Vagina (tissue), 2 donors: ENCODE measurements at regions not wholly inside any gene's neighbourhood (a gene's known extent, or its start where the extent isn't known, plus 50 kb on each side); places are given as distances from the start of the nearest gene placed in this dataset.

Experiments
- DNase-seq, 2 donors: peaks; one replicate each; pipeline ENCODE4 v3.0.0-alpha.2; 2017; ENCODE audit errors: extremely low spot score in 2 of 2
- H3K27ac ChIP-seq: fragments of 200-600 bp; sonication (generic); one replicate; pipeline ENCODE4 v1.5.1; 2019
- H3K27me3 ChIP-seq: fragments of 200-600 bp; sonication (generic); one replicate; pipeline ENCODE4 v1.5.1; 2019
- H3K36me3 ChIP-seq, 2 donors: fragments of 200-600 bp; sonication (generic); one replicate each; pipeline ENCODE4 v1.5.1; 2017 to 2019
- H3K4me1 ChIP-seq: fragments of 200-600 bp; sonication (generic); one replicate; pipeline ENCODE4 v1.5.1; 2019
- H3K4me3 ChIP-seq, 2 donors: fragments of 200-600 bp; sonication (generic); 1 replicate in 1 of 2; 2 replicates in 1 of 2; pipeline ENCODE4 v1.5.1; 2016 to 2019
- H3K9me3 ChIP-seq: fragments of 200-600 bp; sonication (generic); one replicate; pipeline ENCODE4 v1.5.1; 2019
- CTCF ChIP-seq, 3 experiments: fragments of 450-650 bp in 2 of 3; fragments of 200-600 bp in 1 of 3; sonication (generic) in 1 of 3; IDR thresholded peaks; one replicate each; pipeline ENCODE4 v1.5.1; 2017 to 2019; ENCODE audit warnings: antibody characterized with exemption in 3 of 3, mild to moderate bottlenecking in 2 of 3, moderate library complexity in 2 of 3
- POLR2A ChIP-seq, 2 donors: fragments of 450-650 bp; IDR thresholded peaks; one replicate each; pipeline ENCODE4 v1.6.1; 2017; ENCODE audit warnings: antibody characterized with exemption in 2 of 2, mild to moderate bottlenecking in 2 of 2, moderate library complexity in 2 of 2
- POLR2AphosphoS5 ChIP-seq, 2 donors: sonication (generic); formaldehyde crosslinking; IDR thresholded peaks; one replicate each; pipeline ENCODE4 v1.9.0; 2017; ENCODE audit warnings: antibody characterized with exemption in 2 of 2, mild to moderate bottlenecking in 2 of 2, low read depth in 1 of 2; ENCODE audit not compliant: insufficient read depth in 1 of 2
- intact Hi-C: fragments of 100-400 bp; cut with DNase I; formaldehyde crosslinking; loops from one replicate; pipeline ENCODE4 v1.15.1; 2023

- TF ChIP-seq POLR2AphosphoS5 (IDR thresholded peaks at IDR 0.05; ENCODE audit: insufficient read depth in 1 of 2, low read depth in 1 of 2) (no peak), CTCF (IDR thresholded peaks at IDR 0.05) (no peak), POLR2A (IDR thresholded peaks at IDR 0.05) (no peak)
- DNase-seq: no peak
- intact Hi-C loops: no loop called here
Observed at GRCh38 chr4:22911285-22911684, 218.5 kb downstream of the GBA3 start.

GRCh38 chr4:22910200-22910599 lies 217.5 kb downstream of the GBA3 start:
- H3K4me1 ChIP-seq: no peaks in the 10 kb centered on the region
- H3K4me3 ChIP-seq: no peak overlapping the region
- no peak for DNase-seq
- no peak overlapping the region for H3K27ac ChIP-seq
- TF ChIP-seq CTCF (IDR thresholded peaks at IDR 0.05): no peak
- no peak for TF ChIP-seq POLR2AphosphoS5 (IDR thresholded peaks at IDR 0.05; ENCODE audit: insufficient read depth in 1 of 2, low read depth in 1 of 2)
- TF ChIP-seq POLR2A (IDR thresholded peaks at IDR 0.05): no peak
- no peaks in the 10 kb centered on the region for H3K9me3 ChIP-seq
- intact Hi-C loops: no loop called here
- H3K27me3 ChIP-seq: no peaks in the 10 kb centered on the region
- H3K36me3 ChIP-seq: no peaks in the 10 kb centered on the region

More at GRCh38 chr4:22911285-22911684, 218.5 kb downstream of the GBA3 start:
- Histone ChIP-seq H3K27me3 (no peaks in the 10 kb centered on the region), H3K36me3 (no peaks in the 10 kb centered on the region), H3K4me1 (no peaks in the 10 kb centered on the region), H3K27ac (no peak overlapping the region), H3K4me3 (no peak overlapping the region), H3K9me3 (no peaks in the 10 kb centered on the region)

- TF ChIP-seq POLR2A (IDR thresholded peaks at IDR 0.05) (no peak), CTCF (IDR thresholded peaks at IDR 0.05) (no peak), POLR2AphosphoS5 (IDR thresholded peaks at IDR 0.05; ENCODE audit: insufficient read depth in 1 of 2, low read depth in 1 of 2) (no peak)
- H3K4me1 ChIP-seq: no peaks in the 10 kb centered on the region
Observed at GRCh38 chr4:22906045-22906444, 213.3 kb downstream of the GBA3 start.

GRCh38 chr4:22903913-22904312 lies 211.2 kb downstream of the GBA3 start:
- Histone ChIP-seq H3K27me3 (no peaks in the 10 kb centered on the region), H3K9me3 (no peaks in the 10 kb centered on the region), H3K4me1 (no peaks in the 10 kb centered on the region), H3K36me3 (no peaks in the 10 kb centered on the region), H3K4me3 (no peak overlapping the region), H3K27ac (no peak overlapping the region)
- intact Hi-C loops: no loop called here
- no peak for DNase-seq
- TF ChIP-seq POLR2AphosphoS5 (IDR thresholded peaks at IDR 0.05; ENCODE audit: insufficient read depth in 1 of 2, low read depth in 1 of 2) (no peak), POLR2A (IDR thresholded peaks at IDR 0.05) (no peak), CTCF (IDR thresholded peaks at IDR 0.05) (no peak)

More at GRCh38 chr4:22906045-22906444, 213.3 kb downstream of the GBA3 start:
- intact Hi-C loops: no loop called here
- no peaks in the 10 kb centered on the region for H3K27me3 ChIP-seq
- H3K4me3 ChIP-seq: no peak overlapping the region
- no peak for DNase-seq
- H3K36me3 ChIP-seq: no peaks in the 10 kb centered on the region
- no peak overlapping the region for H3K27ac ChIP-seq
- no peaks in the 10 kb centered on the region for H3K9me3 ChIP-seq

- H3K36me3 ChIP-seq: no peaks in the 10 kb centered on the region
- no peak for DNase-seq
- no peaks in the 10 kb centered on the region for H3K27me3 ChIP-seq
- no peak overlapping the region for H3K4me3 ChIP-seq
- H3K4me1 ChIP-seq: no peaks in the 10 kb centered on the region
- TF ChIP-seq CTCF (IDR thresholded peaks at IDR 0.05) (no peak), POLR2A (IDR thresholded peaks at IDR 0.05) (no peak)
- H3K27ac ChIP-seq: no peak overlapping the region
- intact Hi-C loops: no loop called here
- no peaks in the 10 kb centered on the region for H3K9me3 ChIP-seq
Observed at GRCh38 chr4:22901631-22902030, 208.9 kb downstream of the GBA3 start.
